Fibroblast of lung (primary cell): ENCODE measurements at regions not wholly inside any gene's neighbourhood (a gene's known extent, or its start where the extent isn't known, plus 50 kb on each side); places are given as distances from the start of the nearest gene placed in this dataset.

Experiments
- DNase-seq, 2 donors: peaks; one replicate each; pipeline versions ENCODE4 v3.0.0 to v3.0.0-alpha.2; 2010; ENCODE audit warnings: low read depth in 2 of 2
- H2AFZ ChIP-seq: 2 replicates; pipeline ENCODE4 v1.5.1; 2012; ENCODE audit warnings: low read length, control low read depth, inconsistent platforms
- H3K27ac ChIP-seq: 2 replicates; pipeline ENCODE4 v1.5.1; 2011; ENCODE audit warnings: low read length, control low read depth; ENCODE audit not compliant: insufficient read depth
- H3K27me3 ChIP-seq: 2 replicates; pipeline ENCODE4 v1.5.1; 2011; ENCODE audit warnings: mild to moderate bottlenecking, low read length; ENCODE audit not compliant: control insufficient read depth, insufficient read depth
- H3K36me3 ChIP-seq: 2 replicates; pipeline ENCODE4 v1.5.1; 2011; ENCODE audit warnings: low read length; ENCODE audit not compliant: control insufficient read depth, insufficient read depth
- H3K4me1 ChIP-seq: 2 replicates; pipeline ENCODE4 v1.5.1; 2011; ENCODE audit warnings: low read length; ENCODE audit not compliant: control insufficient read depth, insufficient read depth; ENCODE audit errors: extremely low read depth
- H3K4me2 ChIP-seq: 2 replicates; pipeline ENCODE4 v1.5.1; 2011; ENCODE audit warnings: low read length, control low read depth; ENCODE audit not compliant: insufficient read depth; ENCODE audit errors: extremely low read depth
- H3K4me3 ChIP-seq, 4 experiments: fragments of 200-600 bp in 1 of 4; sonication (generic) in 1 of 4; replicated peaks in 1 of 4; 2 replicates each; pipeline ENCODE4 v1.5.1; 2011 to 2016; ENCODE audit warnings: low read length in 4 of 4, low read depth in 3 of 4, mild to moderate bottlenecking in 3 of 4, control low read depth in 2 of 4, inconsistent platforms in 1 of 4, mixed read lengths in 1 of 4; ENCODE audit not compliant: insufficient read depth in 1 of 4; ENCODE audit errors: control extremely low read depth in 1 of 4
- H3K79me2 ChIP-seq: 2 replicates; pipeline ENCODE4 v1.5.1; 2012; ENCODE audit warnings: mild to moderate bottlenecking, low read length, inconsistent platforms; ENCODE audit not compliant: control insufficient read depth, insufficient read depth
- H3K9ac ChIP-seq: 2 replicates; pipeline ENCODE4 v1.5.1; 2011; ENCODE audit warnings: mild to moderate bottlenecking, low read length, control low read depth; ENCODE audit not compliant: insufficient read depth
- H3K9me3 ChIP-seq: 2 replicates; pipeline ENCODE4 v1.5.1; 2012; ENCODE audit warnings: low read depth, low read length; ENCODE audit not compliant: control insufficient read depth, insufficient read depth
- H4K20me1 ChIP-seq: 2 replicates; pipeline ENCODE4 v1.5.1; 2011; ENCODE audit warnings: low read length; ENCODE audit not compliant: control insufficient read depth, insufficient read depth; ENCODE audit errors: extremely low read depth
- CTCF ChIP-seq, 2 donors: IDR thresholded peaks in 1 of 2; conservative IDR thresholded peaks in 1 of 2; 1 replicate in 1 of 2; 2 replicates in 1 of 2; pipeline ENCODE4 v1.5.1; 2011 to 2012; ENCODE audit warnings: low read length in 2 of 2, control low read depth in 1 of 2, inconsistent platforms in 1 of 2, low read depth in 1 of 2, mild to moderate bottlenecking in 1 of 2
- EZH2 ChIP-seq: IDR thresholded peaks from 2 replicates; pipeline ENCODE4 v1.5.1; 2012; ENCODE audit warnings: low read length, control low read depth, mild to moderate bottlenecking; ENCODE audit errors: missing control alignments

GRCh38 chr9:120065151-120065550, 514.8 kb downstream of the CDK5RAP2 start:
- Histone ChIP-seq H2AFZ (no peak overlapping the region), H3K79me2 (no peaks in the 10 kb centered on the region), H3K4me2 (no peak overlapping the region), H3K27ac (no peak overlapping the region), H3K9ac (no peak overlapping the region), H3K9me3 (no peaks in the 10 kb centered on the region), H3K36me3 (no peaks in the 10 kb centered on the region), H3K4me1 (no peaks in the 10 kb centered on the region), H3K4me3 (no peak overlapping the region), H3K27me3 (no peaks in the 10 kb centered on the region), H4K20me1 (no peaks in the 10 kb centered on the region)
- DNase-seq, result no peak
- TF ChIP-seq CTCF (conservative IDR thresholded peaks at IDR 0.05 in 1 of 2, IDR thresholded peaks at IDR 0.05 in 1 of 2; ENCODE audit: low read depth in 1 of 2, low read length in 2 of 2) (no peak), EZH2 (no peak)

GRCh38 chr9:120045011-120045410, 535.0 kb downstream of the CDK5RAP2 start:
- Histone ChIP-seq H3K27me3 (no peaks in the 10 kb centered on the region), H3K4me2 (no peak overlapping the region), H3K79me2 (no peaks in the 10 kb centered on the region), H3K9me3 (no peaks in the 10 kb centered on the region), H3K4me1 (no peaks in the 10 kb centered on the region), H3K9ac (no peak overlapping the region), H2AFZ (no peak overlapping the region), H3K27ac (no peak overlapping the region), H4K20me1 (no peaks in the 10 kb centered on the region), H3K36me3 (no peaks in the 10 kb centered on the region), H3K4me3 (no peak overlapping the region)
- TF ChIP-seq CTCF (conservative IDR thresholded peaks at IDR 0.05 in 1 of 2, IDR thresholded peaks at IDR 0.05 in 1 of 2; ENCODE audit: low read depth in 1 of 2, low read length in 2 of 2) (no peak), EZH2 (no peak)
- no peak for DNase-seq

DNA sequence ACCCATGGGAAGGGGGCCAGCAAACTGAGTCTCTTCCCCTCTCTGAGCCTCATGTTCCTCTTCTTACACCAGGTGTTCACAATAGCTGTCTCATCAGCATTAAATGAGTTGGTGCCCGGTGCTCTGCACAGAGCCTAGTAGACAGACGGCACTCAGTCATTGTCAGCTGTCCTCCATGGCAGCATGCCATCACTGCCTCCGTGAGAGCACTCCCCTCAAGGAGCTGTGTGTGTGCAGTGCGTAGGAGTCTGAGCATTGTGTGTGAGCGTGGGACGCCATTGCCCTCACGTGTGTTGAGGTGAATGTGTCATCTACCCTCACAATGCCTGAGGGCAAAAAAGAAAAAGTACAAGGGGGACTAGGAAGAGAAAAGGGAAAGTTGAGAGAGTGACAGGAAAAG, 536.5 kb downstream of the CDK5RAP2 start:
- Histone ChIP-seq H3K9me3 (no peaks in the 10 kb centered on the region), H2AFZ (no peak overlapping the region), H4K20me1 (no peaks in the 10 kb centered on the region), H3K4me1 (no peaks in the 10 kb centered on the region), H3K9ac (no peak overlapping the region), H3K79me2 (no peaks in the 10 kb centered on the region), H3K27ac (no peak overlapping the region), H3K36me3 (no peaks in the 10 kb centered on the region), H3K27me3 (no peaks in the 10 kb centered on the region), H3K4me3 (no peak overlapping the region), H3K4me2 (no peak overlapping the region)
- no peak for TF ChIP-seq CTCF (conservative IDR thresholded peaks at IDR 0.05 in 1 of 2, IDR thresholded peaks at IDR 0.05 in 1 of 2; ENCODE audit: low read depth in 1 of 2, low read length in 2 of 2)
- TF ChIP-seq EZH2, result no peak
- no peak for DNase-seq
